Testis (tissue), 2 donors: ENCODE measurements at regions not wholly inside any gene's neighbourhood (a gene's known extent, or its start where the extent isn't known, plus 50 kb on each side); places are given as distances from the start of the nearest gene placed in this dataset.
"Not testable (repeated sequence)": the region's sequence is repeated elsewhere in the genome, so short reads cannot be mapped to it uniquely, and the experiment has no call there.

Source experiments
- DNase-seq: peaks from one replicate; pipeline ENCODE4 v3.0.0-alpha.2; 2019
- H3K27ac ChIP-seq, 2 donors: fragments of 200-600 bp; sonication (generic); one replicate each; pipeline ENCODE4 v1.5.1; 2019
- H3K27me3 ChIP-seq: fragments of 200-600 bp; sonication (generic); one replicate; pipeline ENCODE4 v1.5.1; 2019
- H3K36me3 ChIP-seq: fragments of 200-600 bp; sonication (generic); one replicate; pipeline ENCODE4 v1.5.1; 2017; ENCODE audit warnings: low read depth; ENCODE audit errors: missing control alignments
- H3K4me1 ChIP-seq: fragments of 200-600 bp; sonication (generic); one replicate; pipeline ENCODE4 v1.5.1; 2019
- H3K4me3 ChIP-seq, 2 donors: fragments of 200-600 bp; sonication (generic); one replicate each; pipeline ENCODE4 v1.5.1; 2017 to 2019
- H3K9me3 ChIP-seq: fragments of 200-600 bp; sonication (generic); one replicate; pipeline ENCODE4 v1.5.1; 2017
- POLR2A ChIP-seq: fragments of 450-650 bp; IDR thresholded peaks from one replicate; pipeline ENCODE4 v1.6.1; 2017; ENCODE audit warnings: antibody characterized with exemption, mild to moderate bottlenecking, moderate library complexity
- WGBS, 2 donors: methylation state at CpG; one replicate each; pipeline ENCODE4 v1.1.5; 2018; 5-methylcytosine and 5-hydroxymethylcytosine counted together
- intact Hi-C: fragments of 100-400 bp; cut with DNase I; formaldehyde crosslinking; loops from one replicate; pipeline ENCODE4 v1.15.1; 2023; ENCODE audit warnings: low total_unique reads
- TF ChIP-seq, protein P1 (sequence below), 3 experiments: fragments of 450-650 bp in 2 of 3; fragments of 200-600 bp in 1 of 3; sonication (generic) in 1 of 3; IDR thresholded peaks; one replicate each; pipeline ENCODE4 v1.5.1; 2016 to 2019; ENCODE audit warnings: antibody characterized with exemption in 3 of 3, mild to moderate bottlenecking in 2 of 3, moderate library complexity in 1 of 3

DNA sequence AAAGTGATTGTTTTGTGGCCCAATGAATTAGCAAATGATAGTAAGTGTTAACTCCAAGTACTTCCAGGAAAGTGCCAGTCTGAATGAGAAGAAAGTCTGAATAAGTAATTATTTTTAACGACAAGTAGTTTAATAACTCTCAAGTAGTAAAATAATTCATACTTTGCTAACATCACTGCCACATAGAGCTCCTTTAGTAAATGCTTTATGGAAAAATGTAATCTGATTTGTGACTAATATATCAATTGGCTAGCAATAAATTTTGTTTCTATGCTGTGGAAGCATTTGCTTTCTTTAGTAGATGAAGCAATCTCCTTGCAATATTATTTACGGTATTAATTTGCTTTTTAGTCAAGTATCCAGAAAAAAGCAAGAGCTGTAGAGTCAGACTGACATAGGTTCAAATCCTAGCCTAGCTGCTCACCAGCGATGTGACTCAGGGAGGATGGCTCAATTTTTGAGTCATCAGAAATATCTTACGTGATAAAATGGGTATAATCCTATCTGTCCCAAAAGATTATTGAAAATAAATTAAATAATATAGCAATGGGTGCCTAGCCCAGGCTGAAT lies 329.3 kb downstream of the FGFR2 start:
- Histone ChIP-seq H3K27ac (no peak overlapping the region), H3K4me3 (no peak overlapping the region), H3K36me3 (no peaks in the 10 kb centered on the region), H3K9me3 (no peaks in the 10 kb centered on the region), H3K27me3 (no peaks in the 10 kb centered on the region), H3K4me1 (no peaks in the 10 kb centered on the region)
- TF ChIP-seq POLR2A = no peak
- TF ChIP-seq, protein P1, sequence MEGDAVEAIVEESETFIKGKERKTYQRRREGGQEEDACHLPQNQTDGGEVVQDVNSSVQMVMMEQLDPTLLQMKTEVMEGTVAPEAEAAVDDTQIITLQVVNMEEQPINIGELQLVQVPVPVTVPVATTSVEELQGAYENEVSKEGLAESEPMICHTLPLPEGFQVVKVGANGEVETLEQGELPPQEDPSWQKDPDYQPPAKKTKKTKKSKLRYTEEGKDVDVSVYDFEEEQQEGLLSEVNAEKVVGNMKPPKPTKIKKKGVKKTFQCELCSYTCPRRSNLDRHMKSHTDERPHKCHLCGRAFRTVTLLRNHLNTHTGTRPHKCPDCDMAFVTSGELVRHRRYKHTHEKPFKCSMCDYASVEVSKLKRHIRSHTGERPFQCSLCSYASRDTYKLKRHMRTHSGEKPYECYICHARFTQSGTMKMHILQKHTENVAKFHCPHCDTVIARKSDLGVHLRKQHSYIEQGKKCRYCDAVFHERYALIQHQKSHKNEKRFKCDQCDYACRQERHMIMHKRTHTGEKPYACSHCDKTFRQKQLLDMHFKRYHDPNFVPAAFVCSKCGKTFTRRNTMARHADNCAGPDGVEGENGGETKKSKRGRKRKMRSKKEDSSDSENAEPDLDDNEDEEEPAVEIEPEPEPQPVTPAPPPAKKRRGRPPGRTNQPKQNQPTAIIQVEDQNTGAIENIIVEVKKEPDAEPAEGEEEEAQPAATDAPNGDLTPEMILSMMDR (IDR thresholded peaks at IDR 0.05) = no peak
- intact Hi-C loops = no loop called here
- 79 to 85% methylated on average over 4 of the region's 4 CpGs for WGBS, 2 donors
- DNase-seq = no peak

DNA sequence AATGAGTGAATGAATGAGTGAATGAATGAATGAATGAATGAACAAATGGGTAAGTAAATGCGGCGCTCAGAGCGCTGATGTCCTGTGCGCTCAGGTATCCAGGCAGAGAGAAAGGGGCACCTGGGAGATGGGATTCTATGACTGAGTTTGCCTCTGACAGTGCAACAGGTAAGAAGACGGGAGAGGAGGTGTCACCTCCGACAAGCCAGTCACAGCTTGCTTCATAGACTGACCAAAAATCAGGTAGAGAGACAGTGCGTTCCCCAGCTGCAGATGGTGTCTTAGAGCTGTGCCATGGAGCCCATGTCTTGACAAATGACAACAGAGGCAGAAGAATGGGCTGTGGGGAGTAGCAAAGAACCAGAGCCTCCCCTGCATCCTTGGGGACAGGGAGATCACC lies 327.3 kb downstream of the FGFR2 start:
- H3K4me3 ChIP-seq = no peak overlapping the region
- no peaks in the 10 kb centered on the region for H3K27me3 ChIP-seq
- H3K36me3 ChIP-seq = no peaks in the 10 kb centered on the region
- 87 to 88% methylated on average over 7 of the region's 7 CpGs for WGBS, 2 donors
- H3K27ac ChIP-seq = no peak overlapping the region
- no peaks in the 10 kb centered on the region for H3K4me1 ChIP-seq
- no peak for DNase-seq
- TF ChIP-seq, protein P1 (IDR thresholded peaks at IDR 0.05) = no peak
- no peak for TF ChIP-seq POLR2A
- H3K9me3 ChIP-seq = no peaks in the 10 kb centered on the region
- intact Hi-C loops = no loop called here

DNA sequence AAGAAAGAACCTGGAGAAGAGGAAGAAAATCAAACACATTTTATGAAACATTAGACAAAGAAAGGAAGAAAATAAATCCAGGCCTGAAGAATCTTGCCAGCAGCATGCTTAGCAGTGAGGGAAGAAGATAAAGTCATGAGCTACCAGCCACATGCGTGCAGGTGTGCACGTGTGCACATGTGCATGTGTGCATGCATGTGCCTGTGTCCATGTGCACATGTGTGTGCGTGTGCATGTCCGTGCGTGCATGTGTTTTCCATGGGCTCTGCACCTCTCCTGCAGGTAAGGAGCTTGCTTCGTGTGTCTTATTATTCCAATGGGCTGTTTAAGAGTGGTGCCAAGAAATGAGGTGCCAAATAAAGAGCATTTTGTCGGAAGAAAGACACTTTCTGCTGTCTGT lies 322.2 kb downstream of the FGFR2 start:
- no peaks in the 10 kb centered on the region for H3K4me1 ChIP-seq
- no peaks in the 10 kb centered on the region for H3K27me3 ChIP-seq
- no peak overlapping the region for H3K27ac ChIP-seq
- no peaks in the 10 kb centered on the region for H3K36me3 ChIP-seq
- WGBS, 2 donors = 94% methylated on average over 7 of the region's 7 CpGs
- no peak for DNase-seq
- no peak overlapping the region for H3K4me3 ChIP-seq
- H3K9me3 ChIP-seq = no peaks in the 10 kb centered on the region
- TF ChIP-seq POLR2A = no peak
- TF ChIP-seq, protein P1 (IDR thresholded peaks at IDR 0.05) = no peak
- intact Hi-C loops = no loop called here

DNA sequence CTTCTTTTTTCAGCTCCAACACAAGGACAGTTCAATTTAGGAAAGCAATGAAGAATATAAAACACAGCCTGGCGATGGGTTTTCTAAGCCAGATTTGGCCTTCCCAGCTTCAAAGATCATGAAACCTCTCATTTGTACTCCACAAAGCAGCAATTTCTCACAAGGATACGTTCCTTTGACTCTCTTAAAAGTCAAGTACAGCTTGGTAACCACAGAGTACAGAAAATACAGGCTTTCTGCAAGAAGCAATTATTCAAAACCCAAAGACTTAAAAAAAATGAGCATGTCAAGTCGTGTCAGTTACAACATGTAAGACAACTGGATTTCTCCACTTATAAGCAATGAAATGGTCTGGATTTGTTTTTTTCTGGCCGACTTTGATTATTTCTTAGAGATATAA lies 321.4 kb downstream of the FGFR2 start:
- no peaks in the 10 kb centered on the region for H3K9me3 ChIP-seq
- intact Hi-C loops = no loop called here
- H3K27me3 ChIP-seq = no peaks in the 10 kb centered on the region
- 82 to 84% methylated on average over 4 of the region's 4 CpGs for WGBS, 2 donors
- no peak overlapping the region for H3K4me3 ChIP-seq
- no peaks in the 10 kb centered on the region for H3K36me3 ChIP-seq
- TF ChIP-seq, protein P1 (IDR thresholded peaks at IDR 0.05) = no peak
- no peak for DNase-seq
- H3K27ac ChIP-seq = no peak overlapping the region
- H3K4me1 ChIP-seq = no peaks in the 10 kb centered on the region

DNA sequence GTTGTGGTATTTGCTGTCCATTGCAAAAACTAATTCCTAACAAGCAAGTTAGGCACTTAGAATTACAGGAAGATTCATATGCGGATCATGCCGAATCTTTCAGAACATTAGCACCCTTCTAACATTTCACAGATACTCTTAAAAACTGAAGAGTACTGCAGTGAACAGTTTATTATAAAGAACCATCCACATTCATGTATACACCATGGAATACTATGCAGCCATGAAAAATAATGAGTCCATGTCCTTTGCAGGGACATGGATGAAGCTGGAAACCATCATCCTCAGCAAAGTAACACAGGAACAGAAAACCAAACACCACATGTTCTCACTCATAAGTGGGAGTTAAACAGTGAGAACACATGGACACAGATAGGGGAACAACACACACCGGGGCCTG lies 319.9 kb downstream of the FGFR2 start:
- DNase-seq, H3K4me1 ChIP-seq, H3K4me3 ChIP-seq, H3K9me3 ChIP-seq, H3K27ac ChIP-seq, H3K27me3 ChIP-seq, intact Hi-C loops, H3K36me3 ChIP-seq: not testable (repeated sequence)
- WGBS, 2 donors = 59 to 65% methylated on average over 3 of the region's 3 CpGs
